Activated CD4-positive, alpha-beta T cell treated with anti-CD3 and anti-CD28 coated beads, Interleukin-2, amount 10 ng/mL, durations not matched to agents 7 days and 5 days (primary cell): ENCODE measurements at regions not wholly inside any gene's neighbourhood (a gene's known extent, or its start where the extent isn't known, plus 50 kb on each side); places are given as distances from the start of the nearest gene placed in this dataset.
"Not testable (repeated sequence)": the region's sequence is repeated elsewhere in the genome, so short reads cannot be mapped to it uniquely, and the experiment has no call there.

ENCODE experiments used
- CTCF ChIA-PET: fragments of 350-600 bp; sonication (Branson Sonifier 250); formaldehyde crosslinking; loops from one replicate; lab custom pipeline; 2021; ENCODE audit warnings: antibody characterized with exemption; lab: Charles Lee
- POLR2A ChIA-PET: fragments of 350-600 bp; sonication (Branson Sonifier 250); formaldehyde crosslinking; loops from one replicate; lab custom pipeline; 2021; ENCODE audit warnings: antibody characterized with exemption; lab: Charles Lee
- DNase-seq: peaks from one replicate; pipeline ENCODE4 v3.0.0-alpha.2; 2020
- H3K27ac Mint-ChIP-seq: one replicate; pipeline ENCODE4 v1.8.0; 2021; ENCODE audit warnings: mild to moderate bottlenecking, moderate library complexity, mixed read lengths
- H3K27me3 Mint-ChIP-seq: one replicate; pipeline ENCODE4 v1.8.0; 2021; ENCODE audit warnings: mixed read lengths
- H3K36me3 Mint-ChIP-seq: one replicate; pipeline ENCODE4 v1.8.0; 2021; ENCODE audit warnings: low read depth, mixed read lengths
- H3K4me1 Mint-ChIP-seq: one replicate; pipeline ENCODE4 v1.8.0; 2021; ENCODE audit warnings: mixed read lengths
- H3K4me3 Mint-ChIP-seq: one replicate; pipeline ENCODE4 v1.8.0; 2021; ENCODE audit warnings: mild to moderate bottlenecking, moderate library complexity, mixed read lengths
- H3K9me3 Mint-ChIP-seq: one replicate; pipeline ENCODE4 v1.8.0; 2021; ENCODE audit warnings: mixed read lengths

GRCh38 chr1:82358706-82359105 lies 558.0 kb downstream of the ADGRL2 start:
- H3K36me3 Mint-ChIP-seq, H3K4me3 Mint-ChIP-seq, H3K27me3 Mint-ChIP-seq, H3K9me3 Mint-ChIP-seq, DNase-seq, POLR2A ChIA-PET, H3K27ac Mint-ChIP-seq, H3K4me1 Mint-ChIP-seq, CTCF ChIA-PET: not testable (repeated sequence)

- H3K27ac Mint-ChIP-seq, H3K36me3 Mint-ChIP-seq, POLR2A ChIA-PET, DNase-seq, H3K4me3 Mint-ChIP-seq, H3K9me3 Mint-ChIP-seq, H3K4me1 Mint-ChIP-seq, CTCF ChIA-PET, H3K27me3 Mint-ChIP-seq: not testable (repeated sequence)
Observed at GRCh38 chr1:82354546-82354945, 553.8 kb downstream of the ADGRL2 start.

- no peaks in the 10 kb centered on the region for H3K36me3 Mint-ChIP-seq
- ChIA-PET POLR2A (no interaction called here), CTCF (no interaction called here)
- peaks cover 11% of the 10 kb centered on the region for H3K9me3 Mint-ChIP-seq
- no peak overlapping the region for H3K27ac Mint-ChIP-seq
- no peak overlapping the region for H3K4me3 Mint-ChIP-seq
- H3K27me3 Mint-ChIP-seq, result no peaks in the 10 kb centered on the region
- H3K4me1 Mint-ChIP-seq, result no peaks in the 10 kb centered on the region
- DNase-seq, result no peak
Observed at GRCh38 chr1:82348487-82348886, 547.8 kb downstream of the ADGRL2 start.

- H3K9me3 Mint-ChIP-seq, result peaks cover 5% of the 10 kb centered on the region
- DNase-seq, result no peak
- CTCF ChIA-PET, result no interaction called here
- H3K4me1 Mint-ChIP-seq, result no peaks in the 10 kb centered on the region
- no peaks in the 10 kb centered on the region for H3K36me3 Mint-ChIP-seq
- POLR2A ChIA-PET, result no interaction called here
- no peak overlapping the region for H3K4me3 Mint-ChIP-seq
- H3K27ac Mint-ChIP-seq, result no peak overlapping the region
- no peaks in the 10 kb centered on the region for H3K27me3 Mint-ChIP-seq
Observed at GRCh38 chr1:82346141-82346540, 545.4 kb downstream of the ADGRL2 start.

- Mint-ChIP-seq H3K36me3 (no peaks in the 10 kb centered on the region), H3K4me1 (no peaks in the 10 kb centered on the region), H3K27ac (no peak overlapping the region), H3K9me3 (no peaks in the 10 kb centered on the region), H3K4me3 (no peak overlapping the region), H3K27me3 (no peaks in the 10 kb centered on the region)
- ChIA-PET POLR2A (no interaction called here), CTCF (no interaction called here)
- DNase-seq, result no peak
Observed at GRCh38 chr1:82343381-82343780, 542.6 kb downstream of the ADGRL2 start.

GRCh38 chr1:82337635-82338034 lies 536.9 kb downstream of the ADGRL2 start:
- POLR2A ChIA-PET, result no interaction called here
- Mint-ChIP-seq H3K4me1 (no peaks in the 10 kb centered on the region), H3K36me3 (no peaks in the 10 kb centered on the region), H3K4me3 (no peak overlapping the region), H3K27me3 (no peaks in the 10 kb centered on the region), H3K9me3 (no peaks in the 10 kb centered on the region), H3K27ac (no peak overlapping the region)
- CTCF ChIA-PET, result no interaction called here
- no peak for DNase-seq

GRCh38 chr1:82330330-82330729 lies 529.6 kb downstream of the ADGRL2 start:
- Mint-ChIP-seq H3K4me1 (no peaks in the 10 kb centered on the region), H3K4me3 (no peak overlapping the region), H3K27ac (no peak overlapping the region), H3K36me3 (no peaks in the 10 kb centered on the region), H3K9me3 (no peaks in the 10 kb centered on the region), H3K27me3 (no peaks in the 10 kb centered on the region)
- ChIA-PET CTCF (no interaction called here), POLR2A (no interaction called here)
- no peak for DNase-seq

GRCh38 chr1:82329226-82329625 lies 528.5 kb downstream of the ADGRL2 start:
- no peaks in the 10 kb centered on the region for H3K4me1 Mint-ChIP-seq
- no peaks in the 10 kb centered on the region for H3K36me3 Mint-ChIP-seq
- no peak for DNase-seq
- H3K4me3 Mint-ChIP-seq, result no peak overlapping the region
- no peaks in the 10 kb centered on the region for H3K27me3 Mint-ChIP-seq
- no peak overlapping the region for H3K27ac Mint-ChIP-seq
- CTCF ChIA-PET, result no interaction called here
- POLR2A ChIA-PET, result no interaction called here
- H3K9me3 Mint-ChIP-seq, result no peaks in the 10 kb centered on the region

- no peak for DNase-seq
- ChIA-PET POLR2A (no interaction called here), CTCF (no interaction called here)
- Mint-ChIP-seq H3K4me3 (no peak overlapping the region), H3K9me3 (no peaks in the 10 kb centered on the region), H3K4me1 (no peaks in the 10 kb centered on the region), H3K27ac (no peak overlapping the region), H3K27me3 (no peaks in the 10 kb centered on the region), H3K36me3 (no peaks in the 10 kb centered on the region)
Observed at GRCh38 chr1:82323144-82323841, 522.6 kb downstream of the ADGRL2 start.

- Mint-ChIP-seq H3K27me3 (no peaks in the 10 kb centered on the region), H3K4me3 (no peak overlapping the region), H3K4me1 (no peaks in the 10 kb centered on the region), H3K9me3 (no peaks in the 10 kb centered on the region), H3K36me3 (no peaks in the 10 kb centered on the region), H3K27ac (no peak overlapping the region)
- CTCF ChIA-PET, result no interaction called here
- POLR2A ChIA-PET, result no interaction called here
- DNase-seq, result no peak
Observed at GRCh38 chr1:82321794-82322193, 521.1 kb downstream of the ADGRL2 start.

GRCh38 chr1:82319546-82319945 lies 518.8 kb downstream of the ADGRL2 start:
- Mint-ChIP-seq H3K27ac (no peak overlapping the region), H3K36me3 (no peaks in the 10 kb centered on the region), H3K9me3 (no peaks in the 10 kb centered on the region), H3K27me3 (no peaks in the 10 kb centered on the region), H3K4me3 (no peak overlapping the region), H3K4me1 (no peaks in the 10 kb centered on the region)
- ChIA-PET CTCF (no interaction called here), POLR2A (no interaction called here)
- no peak for DNase-seq

GRCh38 chr1:82318921-82319320 lies 518.2 kb downstream of the ADGRL2 start:
- H3K4me1 Mint-ChIP-seq, result no peaks in the 10 kb centered on the region
- no peaks in the 10 kb centered on the region for H3K9me3 Mint-ChIP-seq
- ChIA-PET POLR2A (no interaction called here), CTCF (no interaction called here)
- no peak for DNase-seq
- H3K27me3 Mint-ChIP-seq, result no peaks in the 10 kb centered on the region
- no peaks in the 10 kb centered on the region for H3K36me3 Mint-ChIP-seq
- H3K27ac Mint-ChIP-seq, result no peak overlapping the region
- no peak overlapping the region for H3K4me3 Mint-ChIP-seq

GRCh38 chr1:82318265-82318664 lies 517.5 kb downstream of the ADGRL2 start:
- DNase-seq, result no peak
- Mint-ChIP-seq H3K9me3 (no peaks in the 10 kb centered on the region), H3K27ac (no peak overlapping the region), H3K4me1 (no peaks in the 10 kb centered on the region), H3K4me3 (no peak overlapping the region), H3K27me3 (peaks cover 3% of the 10 kb centered on the region), H3K36me3 (no peaks in the 10 kb centered on the region)
- ChIA-PET POLR2A (no interaction called here), CTCF (no interaction called here)

GRCh38 chr1:82317671-82318070 lies 516.9 kb downstream of the ADGRL2 start:
- Mint-ChIP-seq H3K4me3 (no peak overlapping the region), H3K27ac (no peak overlapping the region), H3K9me3 (no peaks in the 10 kb centered on the region), H3K4me1 (no peaks in the 10 kb centered on the region), H3K27me3 (peaks cover 3% of the 10 kb centered on the region), H3K36me3 (no peaks in the 10 kb centered on the region)
- ChIA-PET CTCF (no interaction called here), POLR2A (no interaction called here)
- no peak for DNase-seq
